ENCODE measurements at regions not wholly inside any gene's neighbourhood (a gene's known extent, or its start where the extent isn't known, plus 50 kb on each side); places are given as distances from the start of the nearest gene placed in this dataset.

GRCh38 chr6:53744321-53744720 lies 50.5 kb upstream of the LRRC1 start:
- DNase-seq (ENCODE audit: low read depth, low spot score), result no peak

- no peak for DNase-seq (ENCODE audit: low read depth, low spot score)
Measured at GRCh38 chr6:53741034-53741823, 53.6 kb upstream of the LRRC1 start.

GRCh38 chr6:53737746-53738145 lies 57.1 kb upstream of the LRRC1 start:
- DNase-seq (ENCODE audit: low read depth, low spot score), result no peak

GRCh38 chr6:53735896-53736295 lies 58.9 kb upstream of the LRRC1 start:
- DNase-seq (ENCODE audit: low read depth, low spot score), result no peak

GRCh38 chr6:53734473-53735299 lies 60.1 kb upstream of the LRRC1 start:
- no peak for DNase-seq (ENCODE audit: low read depth, low spot score)

- DNase-seq (ENCODE audit: low read depth, low spot score), result no peak
Measured at GRCh38 chr6:53731866-53732636, 62.8 kb upstream of the LRRC1 start.

- DNase-seq (ENCODE audit: low read depth, low spot score), result no peak
Measured at GRCh38 chr6:53730767-53731166, 64.0 kb upstream of the LRRC1 start.

GRCh38 chr6:53728570-53729194 lies 63.1 kb upstream of the KLHL31 start:
- DNase-seq (ENCODE audit: low read depth, low spot score), result peak; percentile 17

- no peak for DNase-seq (ENCODE audit: low read depth, low spot score)
Measured at GRCh38 chr6:53727748-53728147, 62.2 kb upstream of the KLHL31 start.

GRCh38 chr6:53725791-53726575 lies 60.4 kb upstream of the KLHL31 start:
- peak; percentile 47 for DNase-seq (ENCODE audit: low read depth, low spot score)

GRCh38 chr6:53724501-53724900 lies 58.9 kb upstream of the KLHL31 start:
- no peak for DNase-seq (ENCODE audit: low read depth, low spot score)

- no peak for DNase-seq (ENCODE audit: low read depth, low spot score)
Measured at GRCh38 chr6:53723331-53723730, 57.8 kb upstream of the KLHL31 start.

- DNase-seq (ENCODE audit: low read depth, low spot score), result no peak
Measured at GRCh38 chr6:53721766-53722165, 56.2 kb upstream of the KLHL31 start.

GRCh38 chr6:53718597-53719460 lies 53.3 kb upstream of the KLHL31 start:
- no peak for DNase-seq (ENCODE audit: low read depth, low spot score)

GRCh38 chr6:53717566-53717965 lies 52.0 kb upstream of the KLHL31 start:
- DNase-seq (ENCODE audit: low read depth, low spot score), result no peak

- no peak for DNase-seq (ENCODE audit: low read depth, low spot score)
Measured at GRCh38 chr6:53715434-53715833, 49.9 kb upstream of the KLHL31 start.
